Epithelial cell of proximal tubule (primary cell): ENCODE measurements at regions not wholly inside any gene's neighbourhood (a gene's known extent, or its start where the extent isn't known, plus 50 kb on each side); places are given as distances from the start of the nearest gene placed in this dataset.
"Not testable (repeated sequence)": the region's sequence is repeated elsewhere in the genome, so short reads cannot be mapped to it uniquely, and the experiment has no call there.

Experiments used
- DNase-seq: peaks from one replicate; pipeline ENCODE4 v3.0.0-alpha.2; 2011; ENCODE audit warnings: low read depth
- H3K4me3 ChIP-seq: 2 replicates; pipeline ENCODE4 v1.5.1; 2011; ENCODE audit warnings: low read depth, mild to moderate bottlenecking, low read length
- CTCF ChIP-seq: conservative IDR thresholded peaks from 2 replicates; pipeline ENCODE4 v1.5.1; 2012; ENCODE audit warnings: low read depth, mild to moderate bottlenecking, low read length

GRCh38 chr1:55789466-55789865, 574.3 kb upstream of the USP24 start:
- no peak for DNase-seq

GRCh38 chr1:55786396-55786795, 571.2 kb upstream of the USP24 start:
- TF ChIP-seq CTCF: no peak
- no peak overlapping the region for H3K4me3 ChIP-seq
- DNase-seq: no peak

More at GRCh38 chr1:55789466-55789865, 574.3 kb upstream of the USP24 start:
- H3K4me3 ChIP-seq: no peak overlapping the region
- no peak for TF ChIP-seq CTCF

- not testable (repeated sequence) for H3K4me3 ChIP-seq, DNase-seq
These were observed 569.8 kb upstream of the USP24 start for GRCh38 chr1:55784941-55785450.

DNA sequence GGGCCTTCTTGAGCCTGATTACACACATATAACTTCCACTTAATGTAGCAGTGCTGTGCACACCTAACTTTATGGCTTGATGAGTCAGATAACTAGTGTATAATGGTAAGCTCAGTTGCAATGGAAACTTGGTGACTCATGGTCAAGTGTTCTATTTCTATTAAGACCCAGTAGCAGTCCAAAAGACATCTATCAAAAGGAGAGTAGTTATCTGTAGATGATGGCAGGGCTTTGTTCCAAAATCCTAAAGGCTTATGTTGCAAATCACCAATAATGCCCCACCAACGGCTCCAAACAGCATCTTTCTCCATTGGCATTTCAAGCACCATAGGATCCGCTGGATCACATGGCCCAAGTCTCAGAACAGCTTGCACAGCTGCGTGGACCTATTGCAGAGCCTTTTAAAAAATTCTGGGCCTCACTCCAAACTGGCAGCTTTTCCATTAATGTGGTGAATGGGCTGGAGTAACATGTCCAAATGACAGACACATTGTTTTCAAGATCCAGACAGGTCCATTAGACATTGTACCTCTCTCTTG, 566.8 kb upstream of the USP24 start:
- peak; percentile 72 for DNase-seq
- TF ChIP-seq CTCF: no peak
- no peak overlapping the region for H3K4me3 ChIP-seq

- DNase-seq: no peak
- no peak overlapping the region for H3K4me3 ChIP-seq
- no peak for TF ChIP-seq CTCF
These were observed 565.8 kb upstream of the USP24 start for GRCh38 chr1:55781003-55781402.

GRCh38 chr1:55777545-55777944, 562.4 kb upstream of the USP24 start:
- TF ChIP-seq CTCF: no peak

DNA sequence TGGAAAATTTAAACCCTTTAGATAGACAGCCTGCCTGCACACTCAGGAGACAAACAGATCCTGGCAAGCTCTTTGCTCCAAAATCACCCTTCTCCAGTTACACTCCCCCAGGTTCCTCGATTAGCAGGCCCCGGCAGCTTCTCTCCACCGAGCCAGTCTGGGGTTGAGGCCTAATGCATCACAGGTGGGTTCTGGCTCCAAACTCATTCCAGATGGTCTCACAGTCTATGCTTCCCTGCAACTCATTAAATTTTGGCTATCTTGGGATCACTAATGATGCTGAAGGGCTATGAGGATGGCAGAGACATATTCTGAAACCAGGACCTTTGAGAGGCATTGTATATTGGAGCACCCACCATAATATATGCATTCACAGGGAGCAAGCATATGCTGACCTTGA, 559.8 kb upstream of the USP24 start:
- no peak for TF ChIP-seq CTCF
- no peak for DNase-seq
- H3K4me3 ChIP-seq: no peak overlapping the region

More at GRCh38 chr1:55777545-55777944, 562.4 kb upstream of the USP24 start:
- no peak overlapping the region for H3K4me3 ChIP-seq
- no peak for DNase-seq
